ENCODE measurements at regions not wholly inside any gene's neighbourhood (a gene's known extent, or its start where the extent isn't known, plus 50 kb on each side); places are given as distances from the start of the nearest gene placed in this dataset.

DNA sequence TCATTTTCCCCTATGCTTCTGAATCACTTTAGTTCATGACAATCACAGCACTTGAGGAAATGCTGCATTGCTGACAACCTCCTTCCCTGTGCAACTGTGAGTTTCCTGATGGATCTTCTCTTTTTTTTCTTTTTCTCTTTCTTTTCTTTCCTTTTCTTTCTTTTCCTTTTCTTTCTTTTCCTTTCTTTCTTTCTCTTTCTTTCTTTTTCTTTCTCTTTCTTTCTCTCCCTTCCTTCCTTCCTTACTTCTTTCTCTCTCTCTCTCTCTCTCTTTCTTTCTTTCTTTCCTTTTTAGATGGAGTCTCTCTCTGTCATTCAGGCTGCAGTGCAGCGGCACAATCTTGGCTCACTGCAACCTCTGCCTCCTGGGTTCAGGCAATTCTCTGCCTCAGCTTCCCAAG is 247.9 kb upstream of the HTR2A start:
- DNase-seq (ENCODE audit: low read depth in 4 of 4, low spot score in 2 of 4): no peak

- no peak for DNase-seq (ENCODE audit: low read depth in 4 of 4, low spot score in 2 of 4)
Measured at GRCh38 chr13:47142105-47142504, 245.3 kb upstream of the HTR2A start.

GRCh38 chr13:47139519-47139918 is 242.7 kb upstream of the HTR2A start:
- DNase-seq (ENCODE audit: low read depth in 4 of 4, low spot score in 2 of 4): no peak

DNA sequence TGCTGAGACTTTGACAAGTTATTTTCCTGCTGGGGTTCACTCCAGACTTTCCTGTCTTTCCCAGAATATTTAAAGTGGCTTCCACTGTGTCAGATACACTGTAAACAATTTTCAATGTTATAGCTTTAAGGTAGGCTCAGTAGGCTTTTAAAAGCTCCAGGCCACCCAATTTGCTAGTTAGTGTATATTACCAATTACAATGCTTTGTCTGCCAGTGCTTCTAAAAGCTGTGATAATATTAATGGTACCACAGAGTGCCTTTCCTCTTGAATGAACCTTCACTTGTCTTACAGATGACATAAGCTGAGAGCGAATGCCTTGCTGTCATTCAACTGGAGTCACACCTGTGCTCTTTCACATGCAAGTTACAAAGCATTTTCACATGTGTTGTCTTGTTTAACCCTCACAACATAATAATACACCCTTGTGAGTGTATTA is 239.7 kb upstream of the HTR2A start:
- no peak for DNase-seq (ENCODE audit: low read depth in 4 of 4, low spot score in 2 of 4)

DNA sequence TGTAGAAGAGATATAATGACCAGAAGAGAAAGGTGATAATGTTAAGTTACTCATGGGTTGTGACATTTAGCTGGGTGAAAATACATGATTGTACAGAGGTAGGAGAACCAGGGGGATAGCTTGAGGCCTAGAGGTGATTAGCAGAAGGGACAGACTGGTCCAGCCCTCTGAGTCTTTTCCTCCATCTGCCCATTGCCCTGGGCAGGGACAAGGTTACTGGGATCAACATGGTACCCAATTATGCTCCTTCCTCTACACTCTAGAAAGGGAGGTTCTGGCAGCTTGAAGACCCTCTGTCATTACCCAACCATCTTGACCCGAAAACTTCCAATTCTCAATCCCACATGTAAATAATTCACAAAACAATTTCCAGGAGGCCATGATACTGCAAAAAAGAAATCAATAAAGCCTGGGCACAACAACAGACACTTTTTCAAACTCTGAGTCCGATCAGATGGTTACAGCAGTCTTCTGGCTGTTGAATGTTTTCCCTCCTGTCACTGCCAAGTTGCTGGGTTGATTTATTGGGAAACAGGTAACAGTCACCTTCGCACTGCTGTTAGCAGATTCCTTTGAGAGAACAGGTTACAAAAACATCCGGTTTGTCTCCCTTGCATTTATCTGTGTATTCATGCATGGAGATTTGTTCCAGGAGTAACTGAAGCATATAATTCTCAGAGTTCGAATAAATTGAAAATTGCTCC is 239.1 kb upstream of the HTR2A start:
- peak in 2 of 4 donors; percentile 18 to 32 for DNase-seq (ENCODE audit: low read depth in 4 of 4, low spot score in 2 of 4)

GRCh38 chr13:47134939-47135489 is 238.2 kb upstream of the HTR2A start:
- no peak for DNase-seq (ENCODE audit: low read depth in 4 of 4, low spot score in 2 of 4)

- no peak for DNase-seq (ENCODE audit: low read depth in 4 of 4, low spot score in 2 of 4)
Measured at GRCh38 chr13:47133011-47133445, 236.2 kb upstream of the HTR2A start.

DNA sequence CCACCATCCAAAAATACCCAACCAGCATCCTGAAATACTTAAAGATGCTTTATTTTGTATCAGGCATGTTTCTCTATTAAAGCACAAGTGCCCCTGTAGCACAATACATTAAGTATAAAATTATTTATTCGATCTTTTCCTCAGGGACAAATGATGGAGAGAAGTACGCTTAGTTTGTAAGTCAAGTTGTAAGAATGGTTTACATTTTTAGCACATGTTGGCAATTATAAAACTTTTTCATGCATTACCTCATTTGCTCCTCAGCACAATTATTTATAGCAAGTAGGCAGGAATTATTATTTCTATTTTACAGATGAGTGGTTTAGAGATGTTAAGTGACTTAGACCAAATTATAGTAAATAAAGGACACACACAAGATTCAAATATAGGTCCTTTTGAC is 232.6 kb upstream of the HTR2A start:
- no peak for DNase-seq (ENCODE audit: low read depth in 4 of 4, low spot score in 2 of 4)

- no peak for DNase-seq (ENCODE audit: low read depth in 4 of 4, low spot score in 2 of 4)
Measured at GRCh38 chr13:47126432-47126831, 229.6 kb upstream of the HTR2A start.

GRCh38 chr13:47121092-47121763 is 224.4 kb upstream of the HTR2A start:
- DNase-seq (ENCODE audit: low read depth in 4 of 4, low spot score in 2 of 4): no peak

DNA sequence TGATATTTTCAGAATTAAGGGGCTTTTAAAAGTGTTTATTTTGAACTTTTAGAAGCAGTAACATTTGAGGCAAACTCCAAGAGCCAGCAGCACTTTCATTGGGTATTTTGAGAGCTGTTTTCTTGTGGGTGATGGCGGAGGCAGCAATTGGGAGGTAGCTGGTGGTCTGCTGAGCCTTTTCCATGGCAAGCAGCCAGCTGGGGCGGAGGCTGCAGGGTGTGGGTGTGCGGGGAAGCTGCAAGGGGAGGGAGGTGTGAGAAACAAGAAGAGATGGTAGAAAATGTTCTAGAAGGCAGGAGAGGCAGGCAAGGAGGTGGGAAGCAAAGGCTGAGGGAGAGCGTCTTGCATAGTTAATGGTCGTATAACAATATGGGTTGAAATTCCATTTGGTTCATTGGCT is 223.4 kb upstream of the HTR2A start:
- no peak for DNase-seq (ENCODE audit: low read depth in 4 of 4, low spot score in 2 of 4)

DNA sequence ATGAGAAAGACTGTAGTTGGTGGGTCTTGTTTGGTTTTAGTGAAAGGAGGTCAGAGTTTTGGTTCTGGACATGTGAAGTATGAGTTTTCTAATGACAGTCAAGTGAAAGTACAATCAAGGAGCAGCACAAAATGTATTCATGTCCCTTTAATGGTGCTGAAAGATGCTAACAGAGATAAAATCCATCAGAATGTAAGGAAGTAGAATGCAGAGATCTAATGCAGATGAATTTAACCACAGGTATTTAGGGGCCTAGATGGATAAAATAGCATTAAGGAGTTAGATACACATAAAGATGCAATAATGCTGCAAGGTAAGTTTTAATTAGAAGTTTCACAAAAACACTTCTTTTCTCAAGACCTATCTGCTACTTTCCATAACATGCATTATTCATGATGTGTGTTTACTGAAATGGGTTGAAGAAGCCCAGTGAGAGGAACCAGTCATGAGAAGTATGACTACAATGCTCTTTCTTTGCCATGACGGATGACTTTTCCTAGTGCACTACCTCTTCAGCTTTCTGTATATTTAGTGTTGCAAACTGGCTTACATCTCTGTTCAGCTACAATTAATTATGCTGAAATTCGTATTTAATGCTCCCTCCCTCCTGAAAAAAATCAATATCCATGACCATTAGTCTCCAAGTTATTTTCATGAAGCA is 222.9 kb upstream of the HTR2A start:
- no peak for DNase-seq (ENCODE audit: low read depth in 4 of 4, low spot score in 2 of 4)

DNA sequence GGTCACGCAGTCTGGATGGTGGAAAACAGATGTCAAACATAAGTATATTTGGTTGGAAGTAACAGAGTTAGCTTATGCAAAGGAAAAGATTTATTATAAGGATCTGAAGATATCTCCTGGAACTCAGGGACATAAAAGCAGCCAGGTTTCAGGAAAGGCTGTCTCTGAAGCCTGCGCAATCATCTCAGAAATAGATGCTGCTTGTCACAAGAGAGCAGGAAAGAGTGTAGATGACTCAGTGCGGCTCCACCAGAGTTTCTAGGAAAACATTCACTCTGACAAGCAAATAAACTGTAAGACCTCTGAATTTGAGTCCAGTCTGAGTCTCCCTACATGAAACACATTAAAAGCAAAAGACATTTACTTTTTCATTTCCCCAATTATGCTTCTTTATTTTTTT is 220.4 kb upstream of the HTR2A start:
- no peak for DNase-seq (ENCODE audit: low read depth in 4 of 4, low spot score in 2 of 4)

GRCh38 chr13:47114030-47114429 is 217.2 kb upstream of the HTR2A start:
- no peak for DNase-seq (ENCODE audit: low read depth in 4 of 4, low spot score in 2 of 4)

DNA sequence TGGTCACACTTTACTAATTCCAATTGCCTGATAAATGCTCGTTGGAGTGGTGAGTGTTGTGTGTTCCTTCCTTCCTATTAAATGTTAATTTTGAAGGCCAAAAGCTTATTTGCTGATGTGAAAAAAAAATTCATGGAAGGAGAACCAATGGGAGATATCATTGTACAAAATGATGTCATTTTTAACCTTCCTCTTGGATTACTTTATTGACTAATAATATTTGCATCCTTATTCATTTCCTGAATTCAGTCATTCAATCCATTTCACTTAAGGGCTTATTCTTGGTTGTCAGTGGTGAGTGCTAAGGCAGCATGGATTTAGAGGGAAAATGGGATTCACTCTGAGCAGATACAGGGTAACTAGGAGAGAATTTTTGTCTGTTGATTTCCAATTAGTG is 216.0 kb upstream of the HTR2A start:
- DNase-seq (ENCODE audit: low read depth in 4 of 4, low spot score in 2 of 4): no peak

DNA sequence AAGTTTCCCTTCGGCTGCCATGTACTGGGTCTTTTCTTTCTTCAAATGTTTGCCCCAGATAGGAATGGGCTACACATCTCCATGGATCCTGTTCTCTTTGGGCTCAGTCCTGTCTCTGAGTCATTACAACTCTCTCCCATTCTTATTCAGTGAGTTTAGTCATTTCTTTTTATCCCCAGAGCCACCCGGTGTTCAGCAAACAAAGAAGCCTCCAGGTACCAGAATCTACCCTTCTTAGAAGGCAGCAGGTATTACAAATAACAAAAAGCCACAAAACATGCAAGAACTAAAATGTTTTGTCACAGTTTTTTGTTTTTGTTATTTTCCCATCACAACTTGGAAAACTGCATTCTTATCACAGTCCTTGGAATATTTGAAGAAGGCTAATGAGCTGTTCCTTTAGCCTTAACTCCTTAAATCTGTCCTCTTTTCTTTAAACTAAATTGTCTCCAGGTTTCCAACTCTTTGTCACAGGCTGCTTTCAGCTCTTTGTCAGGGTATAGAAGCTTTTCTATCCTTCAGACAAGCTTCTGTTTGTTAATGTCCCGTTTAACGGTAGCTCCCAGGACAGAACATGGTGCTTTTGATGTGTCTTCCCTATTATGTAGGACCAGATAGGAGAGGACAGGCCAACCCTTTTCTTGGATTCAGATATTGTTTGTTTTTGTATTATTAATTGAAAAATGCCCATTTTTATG is 215.5 kb upstream of the HTR2A start:
- no peak for DNase-seq (ENCODE audit: low read depth in 4 of 4, low spot score in 2 of 4)

DNA sequence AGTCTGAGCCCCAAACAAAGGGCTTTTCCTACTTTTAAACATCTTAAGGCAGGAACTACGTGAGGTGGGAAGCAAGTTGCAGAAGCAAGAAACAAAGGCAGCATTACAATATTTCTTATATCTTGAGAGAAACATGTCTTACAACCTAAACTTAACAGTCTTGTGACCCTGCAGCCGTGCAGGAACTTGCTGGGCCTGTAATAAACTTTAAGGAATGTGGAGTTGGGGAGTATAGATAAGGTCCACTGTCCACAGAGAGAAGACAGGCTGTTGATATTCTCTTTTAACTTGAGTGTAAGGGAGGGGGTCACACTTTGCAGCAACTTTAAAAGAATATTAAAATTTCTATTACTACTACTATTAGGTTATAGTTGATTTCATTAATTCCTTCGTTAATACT is 214.6 kb upstream of the HTR2A start:
- DNase-seq (ENCODE audit: low read depth in 4 of 4, low spot score in 2 of 4): no peak

DNA sequence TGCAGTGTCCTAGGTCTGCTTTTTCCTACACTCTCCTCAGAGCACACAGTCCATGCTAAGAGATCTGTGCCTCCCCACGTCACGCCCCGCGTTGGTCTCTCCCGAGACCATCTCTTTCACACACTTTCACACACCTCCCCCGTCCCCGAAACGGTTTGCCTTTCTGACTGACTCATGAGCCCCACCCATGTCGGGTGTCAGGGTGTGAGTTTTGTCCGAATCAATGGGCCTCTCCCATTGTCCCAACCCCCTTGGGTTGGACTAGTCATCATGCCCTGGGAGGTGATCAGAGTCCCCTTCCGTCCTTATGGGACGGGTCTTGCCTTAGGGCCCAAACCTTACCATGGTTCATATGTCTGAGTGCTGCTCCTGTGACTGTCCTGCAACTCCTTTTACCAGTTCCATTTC is 214.0 kb upstream of the HTR2A start:
- DNase-seq (ENCODE audit: low read depth in 4 of 4, low spot score in 2 of 4): no peak

DNA sequence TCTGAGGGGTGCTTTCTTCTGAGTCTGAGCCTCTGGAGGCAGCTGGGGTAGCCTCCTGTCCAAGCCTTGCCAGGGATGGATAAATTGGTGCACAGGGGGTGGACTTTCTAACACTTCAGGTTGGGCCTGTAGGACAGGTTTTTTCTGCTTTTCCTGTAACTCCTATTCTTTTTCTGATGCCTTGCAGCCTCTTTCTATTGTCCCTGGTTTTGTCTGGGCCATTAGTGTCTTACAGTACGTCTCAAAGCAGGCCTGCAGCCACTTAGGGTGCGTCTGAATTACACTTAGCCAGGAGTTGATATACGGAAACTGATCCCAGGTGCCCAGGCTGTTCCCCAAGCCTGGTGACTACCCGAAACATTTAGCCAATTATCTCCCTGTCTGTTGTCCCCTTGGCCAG is 213.3 kb upstream of the HTR2A start:
- no peak for DNase-seq (ENCODE audit: low read depth in 4 of 4, low spot score in 2 of 4)

- DNase-seq (ENCODE audit: low read depth in 4 of 4, low spot score in 2 of 4): no peak
Measured at GRCh38 chr13:47109028-47109427, 212.2 kb upstream of the HTR2A start.

Measured in left renal cortex interstitium (tissue), 4 donors.